ENCODE measurements at regions not wholly inside any gene's neighbourhood (a gene's known extent, or its start where the extent isn't known, plus 50 kb on each side); places are given as distances from the start of the nearest gene placed in this dataset.

DNA sequence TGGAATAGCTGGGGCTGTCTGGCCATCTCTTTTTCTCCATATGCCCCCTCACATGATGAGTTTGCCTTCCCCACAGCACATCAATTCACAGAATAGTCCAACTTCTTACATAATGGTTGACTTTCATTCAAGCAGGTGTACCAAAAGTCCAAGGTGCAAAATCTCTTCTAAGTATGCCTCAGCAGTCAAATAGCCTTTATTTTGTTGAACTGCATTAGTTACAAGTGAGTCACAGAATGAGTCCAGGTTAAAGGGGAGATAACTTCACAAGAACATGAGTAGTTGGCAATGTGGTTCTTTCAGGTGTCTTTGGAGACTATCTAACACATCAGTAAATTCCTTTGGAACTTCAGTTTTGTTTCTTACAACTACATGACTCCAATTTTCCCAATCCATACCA is 672.5 kb downstream of the PRELID2 start:
- TF ChIP-seq, protein P1, sequence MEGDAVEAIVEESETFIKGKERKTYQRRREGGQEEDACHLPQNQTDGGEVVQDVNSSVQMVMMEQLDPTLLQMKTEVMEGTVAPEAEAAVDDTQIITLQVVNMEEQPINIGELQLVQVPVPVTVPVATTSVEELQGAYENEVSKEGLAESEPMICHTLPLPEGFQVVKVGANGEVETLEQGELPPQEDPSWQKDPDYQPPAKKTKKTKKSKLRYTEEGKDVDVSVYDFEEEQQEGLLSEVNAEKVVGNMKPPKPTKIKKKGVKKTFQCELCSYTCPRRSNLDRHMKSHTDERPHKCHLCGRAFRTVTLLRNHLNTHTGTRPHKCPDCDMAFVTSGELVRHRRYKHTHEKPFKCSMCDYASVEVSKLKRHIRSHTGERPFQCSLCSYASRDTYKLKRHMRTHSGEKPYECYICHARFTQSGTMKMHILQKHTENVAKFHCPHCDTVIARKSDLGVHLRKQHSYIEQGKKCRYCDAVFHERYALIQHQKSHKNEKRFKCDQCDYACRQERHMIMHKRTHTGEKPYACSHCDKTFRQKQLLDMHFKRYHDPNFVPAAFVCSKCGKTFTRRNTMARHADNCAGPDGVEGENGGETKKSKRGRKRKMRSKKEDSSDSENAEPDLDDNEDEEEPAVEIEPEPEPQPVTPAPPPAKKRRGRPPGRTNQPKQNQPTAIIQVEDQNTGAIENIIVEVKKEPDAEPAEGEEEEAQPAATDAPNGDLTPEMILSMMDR (IDR thresholded peaks at IDR 0.05): no peak
- no peak for TF ChIP-seq POLR2A (IDR thresholded peaks at IDR 0.05)

Measured in esophagus squamous epithelium (tissue), 4 donors.